ENCODE measurements at regions not wholly inside any gene's neighbourhood (a gene's known extent, or its start where the extent isn't known, plus 50 kb on each side); places are given as distances from the start of the nearest gene placed in this dataset.

DNA sequence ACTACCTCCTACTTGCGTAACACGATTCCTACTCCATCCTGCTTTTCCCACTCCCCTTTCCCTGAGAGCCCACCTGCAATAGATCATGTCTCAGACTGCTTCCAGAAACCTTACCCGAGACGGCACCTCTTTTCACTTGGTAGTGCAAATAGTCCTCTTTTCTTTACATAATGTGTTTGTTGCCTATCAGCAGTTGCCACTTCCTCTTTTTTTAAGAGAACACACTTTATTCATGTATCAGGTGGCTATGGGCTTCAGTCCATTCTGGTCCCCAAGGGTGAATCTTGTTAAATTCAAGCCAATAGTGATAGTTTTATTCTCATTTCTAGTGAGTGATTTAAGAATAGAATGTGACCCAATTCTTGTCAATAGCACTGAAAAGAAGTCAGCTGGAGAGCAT, 57.7 kb upstream of the FERMT1 start:
- no peak for TF ChIP-seq POLR2A (IDR thresholded peaks at IDR 0.05)
- TF ChIP-seq, protein P1, sequence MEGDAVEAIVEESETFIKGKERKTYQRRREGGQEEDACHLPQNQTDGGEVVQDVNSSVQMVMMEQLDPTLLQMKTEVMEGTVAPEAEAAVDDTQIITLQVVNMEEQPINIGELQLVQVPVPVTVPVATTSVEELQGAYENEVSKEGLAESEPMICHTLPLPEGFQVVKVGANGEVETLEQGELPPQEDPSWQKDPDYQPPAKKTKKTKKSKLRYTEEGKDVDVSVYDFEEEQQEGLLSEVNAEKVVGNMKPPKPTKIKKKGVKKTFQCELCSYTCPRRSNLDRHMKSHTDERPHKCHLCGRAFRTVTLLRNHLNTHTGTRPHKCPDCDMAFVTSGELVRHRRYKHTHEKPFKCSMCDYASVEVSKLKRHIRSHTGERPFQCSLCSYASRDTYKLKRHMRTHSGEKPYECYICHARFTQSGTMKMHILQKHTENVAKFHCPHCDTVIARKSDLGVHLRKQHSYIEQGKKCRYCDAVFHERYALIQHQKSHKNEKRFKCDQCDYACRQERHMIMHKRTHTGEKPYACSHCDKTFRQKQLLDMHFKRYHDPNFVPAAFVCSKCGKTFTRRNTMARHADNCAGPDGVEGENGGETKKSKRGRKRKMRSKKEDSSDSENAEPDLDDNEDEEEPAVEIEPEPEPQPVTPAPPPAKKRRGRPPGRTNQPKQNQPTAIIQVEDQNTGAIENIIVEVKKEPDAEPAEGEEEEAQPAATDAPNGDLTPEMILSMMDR (IDR thresholded peaks at IDR 0.05): no peak
- TF ChIP-seq POLR2AphosphoS5 (IDR thresholded peaks at IDR 0.05; ENCODE audit: insufficient read depth in 1 of 2, low read depth in 1 of 2): no peak

Data from vagina (tissue), 2 donors.